ENCODE measurements at regions not wholly inside any gene's neighbourhood (a gene's known extent, or its start where the extent isn't known, plus 50 kb on each side); places are given as distances from the start of the nearest gene placed in this dataset.

DNA sequence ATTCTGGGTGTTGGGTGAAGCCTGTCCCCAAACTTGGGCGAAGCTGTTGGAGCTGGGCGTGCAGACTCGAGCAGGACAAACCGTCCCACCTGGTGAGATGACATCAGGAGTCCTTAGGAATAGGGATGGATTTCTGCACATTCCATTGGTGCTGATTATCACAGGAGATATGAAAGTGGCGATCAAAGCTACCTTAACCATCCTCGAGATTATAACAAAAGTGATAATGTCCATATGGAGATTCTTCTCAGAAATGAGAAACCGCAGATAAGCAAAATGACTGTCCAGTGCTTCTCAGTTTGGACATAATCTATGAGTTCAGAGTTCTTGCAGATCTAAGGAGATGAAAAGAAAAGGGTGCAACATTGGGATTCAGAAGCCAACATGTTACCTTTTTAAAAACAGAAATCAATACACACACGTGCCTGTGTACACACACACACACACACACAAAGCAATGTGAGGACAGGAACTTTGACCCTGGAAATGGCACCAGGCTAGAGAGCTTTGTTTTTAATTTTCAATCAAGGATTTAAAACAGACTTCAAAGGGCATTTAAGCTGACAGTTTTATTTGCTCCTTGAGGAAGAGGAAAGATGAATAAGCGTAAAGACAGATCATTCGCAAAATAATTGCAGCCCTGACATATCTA is 165.4 kb downstream of the CD83 start:
- TF ChIP-seq, protein P1, sequence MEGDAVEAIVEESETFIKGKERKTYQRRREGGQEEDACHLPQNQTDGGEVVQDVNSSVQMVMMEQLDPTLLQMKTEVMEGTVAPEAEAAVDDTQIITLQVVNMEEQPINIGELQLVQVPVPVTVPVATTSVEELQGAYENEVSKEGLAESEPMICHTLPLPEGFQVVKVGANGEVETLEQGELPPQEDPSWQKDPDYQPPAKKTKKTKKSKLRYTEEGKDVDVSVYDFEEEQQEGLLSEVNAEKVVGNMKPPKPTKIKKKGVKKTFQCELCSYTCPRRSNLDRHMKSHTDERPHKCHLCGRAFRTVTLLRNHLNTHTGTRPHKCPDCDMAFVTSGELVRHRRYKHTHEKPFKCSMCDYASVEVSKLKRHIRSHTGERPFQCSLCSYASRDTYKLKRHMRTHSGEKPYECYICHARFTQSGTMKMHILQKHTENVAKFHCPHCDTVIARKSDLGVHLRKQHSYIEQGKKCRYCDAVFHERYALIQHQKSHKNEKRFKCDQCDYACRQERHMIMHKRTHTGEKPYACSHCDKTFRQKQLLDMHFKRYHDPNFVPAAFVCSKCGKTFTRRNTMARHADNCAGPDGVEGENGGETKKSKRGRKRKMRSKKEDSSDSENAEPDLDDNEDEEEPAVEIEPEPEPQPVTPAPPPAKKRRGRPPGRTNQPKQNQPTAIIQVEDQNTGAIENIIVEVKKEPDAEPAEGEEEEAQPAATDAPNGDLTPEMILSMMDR (IDR thresholded peaks at IDR 0.05; ENCODE audit: low read depth, low read length, poor library complexity, severe bottlenecking): no peak
- TF ChIP-seq EZH2phosphoT487 (IDR thresholded peaks at IDR 0.05; ENCODE audit: borderline replicate concordance, low read length): no peak
